ENCODE measurements at regions not wholly inside any gene's neighbourhood (a gene's known extent, or its start where the extent isn't known, plus 50 kb on each side); places are given as distances from the start of the nearest gene placed in this dataset.
"Not testable (repeated sequence)": the region's sequence is repeated elsewhere in the genome, so short reads cannot be mapped to it uniquely, and the experiment has no call there.

DNA sequence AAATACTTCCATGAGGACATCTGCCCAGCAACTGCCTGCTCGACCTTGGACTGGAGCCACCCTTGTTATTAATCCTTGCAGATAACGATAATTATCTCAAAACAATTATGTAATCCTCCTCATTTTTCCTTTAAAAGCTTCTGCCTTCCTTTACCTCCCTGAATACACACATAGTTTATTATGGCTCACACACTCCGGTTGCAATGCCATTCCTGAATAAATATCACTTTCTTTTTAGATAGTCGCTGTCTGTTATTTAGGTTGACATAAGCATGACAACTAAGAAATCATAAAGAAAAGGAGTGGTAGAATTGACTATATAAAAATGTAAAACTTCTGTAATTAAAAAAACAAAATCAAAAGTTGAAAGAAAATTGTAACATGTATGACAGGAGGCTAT lies 64.8 kb downstream of the B4GALT7 start:
- not testable (repeated sequence) for H3K4me3 ChIP-seq (ENCODE audit: low read depth, low read length); DNase-seq (ENCODE audit: low read depth)

DNA sequence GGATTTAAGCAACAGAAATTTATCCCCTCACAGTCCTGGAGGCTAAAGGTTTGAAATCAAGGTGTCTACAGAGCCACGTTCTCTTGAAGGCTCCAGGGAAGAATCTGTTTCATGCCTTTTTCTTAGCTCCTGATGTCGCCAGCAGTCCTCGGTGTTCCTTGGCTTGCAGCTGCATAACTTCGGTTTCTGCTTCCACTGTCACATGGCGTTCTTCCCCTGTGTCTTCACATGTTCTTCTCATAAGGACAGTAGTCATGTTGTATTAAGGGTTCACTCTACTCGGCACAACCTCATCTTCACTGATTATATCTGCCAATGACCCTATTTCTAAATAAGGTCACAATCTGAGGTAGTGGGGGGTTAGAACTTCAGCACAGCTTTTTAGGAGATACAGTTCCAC lies 65.2 kb downstream of the B4GALT7 start:
- not testable (repeated sequence) for DNase-seq (ENCODE audit: low read depth); H3K4me3 ChIP-seq (ENCODE audit: low read depth, low read length)

DNA sequence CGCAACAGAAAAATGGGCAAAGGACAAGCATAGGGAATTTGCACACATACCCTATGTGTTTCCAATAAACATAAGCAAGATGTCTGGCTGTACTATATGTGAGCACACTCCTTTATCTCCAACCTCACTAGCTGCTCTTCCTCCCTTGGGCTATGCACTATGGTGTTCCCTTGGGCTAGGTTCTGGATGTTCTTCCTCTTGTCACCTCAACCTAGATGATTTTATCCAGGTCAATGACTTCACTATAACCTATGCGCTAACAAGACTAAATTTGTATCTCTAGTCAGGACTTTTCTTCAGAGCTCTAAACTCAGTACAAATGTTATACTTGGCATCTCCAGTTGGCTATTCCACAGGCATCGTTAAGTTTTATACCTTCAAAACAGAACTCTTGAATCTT lies 66.0 kb downstream of the B4GALT7 start:
- DNase-seq (ENCODE audit: low read depth); H3K4me3 ChIP-seq (ENCODE audit: low read depth, low read length): not testable (repeated sequence)

DNA sequence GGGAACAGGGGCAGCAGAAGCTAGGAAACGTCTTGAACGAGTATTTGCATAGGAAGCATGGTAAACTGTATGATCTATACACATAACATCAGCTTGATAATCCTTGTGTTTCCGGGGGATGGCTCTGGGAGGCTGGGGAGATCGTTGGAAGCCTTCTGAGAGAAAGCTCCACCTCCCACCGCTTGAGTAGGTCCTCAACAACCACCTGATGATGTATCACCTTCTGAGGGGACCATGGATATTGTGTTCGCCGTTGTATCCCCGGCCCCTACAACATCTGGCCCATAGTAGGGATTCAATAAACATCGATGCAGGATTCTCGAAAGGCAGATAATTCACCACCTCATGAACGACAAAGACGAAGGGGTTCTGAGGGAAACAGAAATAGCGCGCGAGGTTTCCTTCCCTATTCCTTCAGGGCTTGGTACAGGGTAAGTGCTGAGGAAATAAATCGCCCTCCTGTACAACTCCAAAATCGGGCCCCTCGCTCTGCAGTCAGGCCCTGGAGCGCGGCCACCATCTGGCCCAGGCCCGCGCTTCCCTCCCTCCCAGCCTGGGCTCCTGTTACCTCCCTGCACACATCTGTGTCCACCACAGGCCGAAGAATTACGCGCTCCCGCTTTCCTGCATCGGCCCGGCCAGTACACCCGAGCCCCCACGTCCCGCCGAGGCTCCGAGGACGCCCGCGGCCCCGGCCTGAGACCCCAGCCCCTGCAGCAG lies 71.3 kb downstream of the B4GALT7 start:
- DNase-seq (ENCODE audit: low read depth), result not testable (repeated sequence)
- H3K4me3 ChIP-seq (ENCODE audit: low read depth, low read length), result peak overlapping the region; percentile 38

DNA sequence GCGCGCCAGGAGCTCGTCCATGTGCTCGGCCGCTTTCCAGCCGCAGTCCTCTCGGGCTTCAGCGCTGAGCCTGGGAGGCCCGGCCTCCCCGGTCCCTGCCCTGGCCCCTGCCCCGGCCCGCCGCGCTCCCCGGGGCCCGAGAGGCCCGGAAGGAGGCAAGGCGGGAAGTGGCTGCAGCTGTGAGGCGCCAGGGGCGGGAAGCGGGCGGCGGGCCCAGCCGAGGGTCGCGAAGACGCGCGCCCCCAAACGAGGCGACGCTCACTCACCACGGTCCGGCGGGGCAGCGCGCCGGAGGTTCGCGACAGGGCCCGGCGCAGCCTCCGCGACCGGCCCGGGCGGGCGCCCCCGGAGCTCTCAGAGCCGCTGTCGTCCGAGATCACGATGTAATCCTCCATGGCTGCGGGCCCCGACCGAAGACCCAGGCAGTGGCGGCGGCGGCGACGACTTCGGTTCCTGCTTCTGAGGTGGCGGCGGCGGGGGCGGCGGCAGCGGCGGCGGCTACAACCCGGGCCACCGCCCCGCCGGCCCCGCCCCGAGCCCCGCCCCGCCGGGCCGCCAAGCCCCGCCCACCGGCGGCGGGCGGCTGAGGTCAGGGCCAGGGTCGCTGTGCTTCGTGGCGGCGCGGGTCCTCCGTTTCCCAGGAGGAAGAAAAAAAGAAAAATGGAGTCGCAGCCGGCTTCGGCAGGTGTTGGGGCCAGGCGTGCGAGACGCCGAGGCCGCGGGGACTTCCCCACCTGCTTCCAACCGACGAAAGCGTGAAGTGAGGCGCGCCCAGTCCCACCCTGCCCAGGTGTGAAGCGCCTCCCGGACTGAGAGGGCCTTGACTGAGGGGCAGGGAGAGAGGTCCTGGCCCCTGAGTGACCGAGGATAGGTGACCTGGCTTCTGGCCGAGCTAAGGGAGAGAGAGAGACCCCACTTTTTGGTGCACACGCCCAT lies 72.1 kb downstream of the B4GALT7 start:
- H3K4me3 ChIP-seq (ENCODE audit: low read depth, low read length), result peak overlapping the region; percentile 30; the same call in 1 of the 2 replicates
- DNase-seq (ENCODE audit: low read depth), result not testable (repeated sequence)
